Gastroesophageal sphincter (tissue), 3 donors: ENCODE measurements at regions not wholly inside any gene's neighbourhood (a gene's known extent, or its start where the extent isn't known, plus 50 kb on each side); places are given as distances from the start of the nearest gene placed in this dataset.
"Not testable (repeated sequence)": the region's sequence is repeated elsewhere in the genome, so short reads cannot be mapped to it uniquely, and the experiment has no call there.

Experiments used
- CTCF ChIP-seq, 4 experiments: fragments of 200-600 bp in 2 of 4; fragments of 450-650 bp in 2 of 4; sonication (generic) in 1 of 4; IDR thresholded peaks; one replicate each; pipeline ENCODE4 v1.5.1; 2017 to 2019; ENCODE audit warnings: antibody characterized with exemption in 4 of 4, mild to moderate bottlenecking in 2 of 4, moderate library complexity in 2 of 4
- EP300 ChIP-seq: sonication (generic); formaldehyde crosslinking; IDR thresholded peaks from one replicate; pipeline ENCODE4 v1.6.1; 2017; ENCODE audit warnings: antibody characterized with exemption, mild to moderate bottlenecking
- POLR2A ChIP-seq, 2 donors: fragments of 450-650 bp; IDR thresholded peaks; one replicate each; pipeline ENCODE4 v1.6.1; 2017; ENCODE audit warnings: antibody characterized with exemption in 2 of 2, mild to moderate bottlenecking in 2 of 2, moderate library complexity in 1 of 2

- not testable (repeated sequence) for TF ChIP-seq CTCF (IDR thresholded peaks at IDR 0.05); EP300; POLR2A (IDR thresholded peaks at IDR 0.05)
These were observed 217.7 kb downstream of the POTEG start for GRCh38 chr14:19216480-19216879.
